A673 (cell line): ENCODE measurements at regions not wholly inside any gene's neighbourhood (a gene's known extent, or its start where the extent isn't known, plus 50 kb on each side); places are given as distances from the start of the nearest gene placed in this dataset.

Experiments
- CTCF ChIP-seq: fragments of 300-800, 200-600 bp; sonication (generic); conservative IDR thresholded peaks from 2 replicates; pipeline ENCODE4 v1.5.1; 2017; ENCODE audit warnings: low read depth, mild to moderate bottlenecking, antibody characterized with exemption, low read length, moderate library complexity, mixed read lengths
- EZH2 ChIP-seq: fragments of 200-600 bp; sonication (generic); IDR thresholded peaks from 2 replicates; pipeline ENCODE4 v1.6.1; 2017; ENCODE audit warnings: borderline replicate concordance, low read depth, mild to moderate bottlenecking, mixed read lengths, antibody characterized with exemption, low read length; ENCODE audit not compliant: poor library complexity, severe bottlenecking

GRCh38 chr2:126971162-126971480 lies 72.4 kb downstream of the TEX51 start:
- TF ChIP-seq CTCF (no peak), EZH2 (no peak)
